Upper lobe of left lung (tissue), 4 donors: ENCODE measurements at regions not wholly inside any gene's neighbourhood (a gene's known extent, or its start where the extent isn't known, plus 50 kb on each side); places are given as distances from the start of the nearest gene placed in this dataset.

Experiments used
- CTCF ChIP-seq, 6 experiments: fragments of 450-650 bp in 4 of 6; fragments of 200-600 bp in 2 of 6; sonication (generic) in 2 of 6; IDR thresholded peaks; one replicate each; pipeline ENCODE4 v1.5.1; 2016 to 2019; ENCODE audit warnings: antibody characterized with exemption in 6 of 6
- POLR2A ChIP-seq, 4 donors: fragments of 450-650 bp; IDR thresholded peaks; one replicate each; pipeline ENCODE4 v1.5.1; 2016 to 2017; ENCODE audit warnings: antibody characterized with exemption in 4 of 4, mild to moderate bottlenecking in 2 of 4
- POLR2AphosphoS5 ChIP-seq, 2 donors: sonication (generic); formaldehyde crosslinking; IDR thresholded peaks; one replicate each; pipeline ENCODE4 v1.5.1; 2017; ENCODE audit warnings: antibody characterized with exemption in 2 of 2

- no peak for TF ChIP-seq CTCF (IDR thresholded peaks at IDR 0.05)
- TF ChIP-seq POLR2A (IDR thresholded peaks at IDR 0.05) = no peak
- no peak for TF ChIP-seq POLR2AphosphoS5 (IDR thresholded peaks at IDR 0.05)
Measured at GRCh38 chr6:50905297-50905696, 86.6 kb downstream of the TFAP2B start.
